ENCODE measurements at regions not wholly inside any gene's neighbourhood (a gene's known extent, or its start where the extent isn't known, plus 50 kb on each side); places are given as distances from the start of the nearest gene placed in this dataset.

DNA sequence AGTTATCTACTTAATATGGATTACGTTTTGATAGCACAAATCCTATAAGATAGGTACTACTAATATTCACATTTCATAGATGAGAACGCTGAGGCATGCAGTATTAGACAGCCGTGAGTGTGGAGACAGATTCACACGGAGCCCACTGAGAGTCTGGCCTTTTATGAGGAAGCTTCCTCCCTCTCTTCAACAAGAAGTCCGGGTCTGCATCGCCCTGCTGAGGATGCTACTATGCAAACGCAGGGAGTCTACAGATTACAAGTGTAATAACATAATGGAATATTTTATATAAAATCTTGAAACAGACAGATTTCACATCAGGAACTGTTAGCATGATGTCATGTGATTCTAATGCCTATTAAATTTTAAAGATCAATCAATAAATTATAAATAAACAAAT is 255.9 kb upstream of the GLI3 start:
- H3K9ac ChIP-seq (ENCODE audit: extremely low read depth, low read length, poor library complexity, severe bottlenecking), result peak overlapping the region; percentile 2
- no peak overlapping the region for H3K27ac Mint-ChIP-seq
- no peaks in the 10 kb centered on the region for H3K36me3 ChIP-seq (ENCODE audit: control insufficient read depth, insufficient read depth, low read length)
- peak overlapping the region; percentile 63 for H3K4me3 Mint-ChIP-seq
- H3K9me3 ChIP-seq (ENCODE audit: control insufficient read depth, low read length), result no peaks in the 10 kb centered on the region
- no peaks in the 10 kb centered on the region for H3K4me1 ChIP-seq (ENCODE audit: control insufficient read depth, insufficient read depth, low read length)
- peaks cover 5% of the 10 kb centered on the region for H3K4me1 Mint-ChIP-seq
- TF ChIP-seq, protein P1, sequence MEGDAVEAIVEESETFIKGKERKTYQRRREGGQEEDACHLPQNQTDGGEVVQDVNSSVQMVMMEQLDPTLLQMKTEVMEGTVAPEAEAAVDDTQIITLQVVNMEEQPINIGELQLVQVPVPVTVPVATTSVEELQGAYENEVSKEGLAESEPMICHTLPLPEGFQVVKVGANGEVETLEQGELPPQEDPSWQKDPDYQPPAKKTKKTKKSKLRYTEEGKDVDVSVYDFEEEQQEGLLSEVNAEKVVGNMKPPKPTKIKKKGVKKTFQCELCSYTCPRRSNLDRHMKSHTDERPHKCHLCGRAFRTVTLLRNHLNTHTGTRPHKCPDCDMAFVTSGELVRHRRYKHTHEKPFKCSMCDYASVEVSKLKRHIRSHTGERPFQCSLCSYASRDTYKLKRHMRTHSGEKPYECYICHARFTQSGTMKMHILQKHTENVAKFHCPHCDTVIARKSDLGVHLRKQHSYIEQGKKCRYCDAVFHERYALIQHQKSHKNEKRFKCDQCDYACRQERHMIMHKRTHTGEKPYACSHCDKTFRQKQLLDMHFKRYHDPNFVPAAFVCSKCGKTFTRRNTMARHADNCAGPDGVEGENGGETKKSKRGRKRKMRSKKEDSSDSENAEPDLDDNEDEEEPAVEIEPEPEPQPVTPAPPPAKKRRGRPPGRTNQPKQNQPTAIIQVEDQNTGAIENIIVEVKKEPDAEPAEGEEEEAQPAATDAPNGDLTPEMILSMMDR (conservative IDR thresholded peaks at IDR 0.05), result no peak
- H3K9me3 Mint-ChIP-seq, result no peaks in the 10 kb centered on the region
- H3K27me3 Mint-ChIP-seq (ENCODE audit: insufficient read depth), result peaks cover 26% of the 10 kb centered on the region
- 75 to 79% methylated on average over 4 to 5 of the region's 7 CpGs for WGBS, 2 experiments (ENCODE audit: insufficient coverage in 1 of 2, insufficient read length in 1 of 2)
- no peaks in the 10 kb centered on the region for H3K36me3 Mint-ChIP-seq (ENCODE audit: low read depth)
- peak overlapping the region; percentile 71 for H3K4me3 ChIP-seq (ENCODE audit: low read length)
- no peak for DNase-seq
- H3K27me3 ChIP-seq (ENCODE audit: control insufficient read depth, insufficient read depth, low read length, poor library complexity, severe bottlenecking), result peaks cover 24% of the 10 kb centered on the region
- H3K27ac ChIP-seq (ENCODE audit: low read depth, low read length), result no peak overlapping the region

DNA sequence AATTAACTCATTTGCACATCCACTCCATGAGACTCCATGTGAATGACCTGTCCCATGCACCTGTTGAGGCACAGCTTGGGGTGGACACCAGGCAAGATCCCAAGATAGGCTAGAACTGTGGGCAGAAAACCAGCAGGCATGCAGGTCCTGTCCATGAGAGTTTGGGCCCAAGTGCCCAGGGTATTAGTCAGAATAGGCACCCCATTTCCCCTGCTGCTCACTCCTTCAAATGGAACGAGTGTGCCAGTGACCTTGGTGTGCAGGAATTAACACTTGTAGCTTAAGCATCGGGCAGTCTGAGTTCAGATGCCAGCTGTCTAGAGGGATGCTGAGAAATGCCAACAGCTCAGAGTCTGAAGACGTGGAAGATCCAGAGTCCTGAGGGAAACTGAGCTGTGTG is 254.1 kb upstream of the GLI3 start:
- no peaks in the 10 kb centered on the region for H3K9me3 Mint-ChIP-seq
- Histone ChIP-seq H3K9ac (ENCODE audit: extremely low read depth, low read length, poor library complexity, severe bottlenecking) (no peak overlapping the region), H3K9me3 (ENCODE audit: control insufficient read depth, low read length) (no peaks in the 10 kb centered on the region), H3K27ac (ENCODE audit: low read depth, low read length) (no peak overlapping the region), H3K4me1 (ENCODE audit: control insufficient read depth, insufficient read depth, low read length) (no peaks in the 10 kb centered on the region), H3K27me3 (ENCODE audit: control insufficient read depth, insufficient read depth, low read length, poor library complexity, severe bottlenecking) (peaks cover 24% of the 10 kb centered on the region), H3K36me3 (ENCODE audit: control insufficient read depth, insufficient read depth, low read length) (no peaks in the 10 kb centered on the region), H3K4me3 (ENCODE audit: low read length) (no peak overlapping the region)
- no peak overlapping the region for H3K4me3 Mint-ChIP-seq
- no peak overlapping the region for H3K27ac Mint-ChIP-seq
- WGBS, 2 experiments (ENCODE audit: insufficient coverage in 1 of 2, insufficient read length in 1 of 2), result 69 to 86% methylated on average over 3 of the region's 3 CpGs
- H3K4me1 Mint-ChIP-seq, result peaks cover 5% of the 10 kb centered on the region
- H3K27me3 Mint-ChIP-seq (ENCODE audit: insufficient read depth), result peaks cover 26% of the 10 kb centered on the region
- TF ChIP-seq, protein P1 (conservative IDR thresholded peaks at IDR 0.05), result no peak
- no peaks in the 10 kb centered on the region for H3K36me3 Mint-ChIP-seq (ENCODE audit: low read depth)
- DNase-seq, result no peak

DNA sequence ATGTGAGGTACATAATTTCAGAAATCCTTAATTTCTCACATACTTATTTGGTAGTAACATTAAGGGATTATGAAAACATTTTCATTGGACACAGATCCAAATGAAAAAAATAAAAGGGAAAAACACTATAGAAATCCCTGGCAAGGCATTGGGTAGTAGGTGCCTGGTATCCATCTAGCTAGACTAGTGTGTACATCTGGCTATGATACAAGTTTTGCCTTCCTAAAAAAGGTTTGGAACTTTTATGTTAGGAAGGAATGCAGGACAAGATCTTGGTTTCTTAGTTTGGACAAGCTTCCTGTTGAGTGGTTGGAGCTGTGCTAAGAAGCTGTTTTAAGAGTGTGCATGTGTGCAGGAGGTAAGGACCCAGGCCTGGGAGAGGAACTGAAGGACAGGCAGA is 252.3 kb upstream of the GLI3 start:
- H3K27me3 Mint-ChIP-seq (ENCODE audit: insufficient read depth), result peaks cover 20% of the 10 kb centered on the region
- Histone ChIP-seq H3K9ac (ENCODE audit: extremely low read depth, low read length, poor library complexity, severe bottlenecking) (no peak overlapping the region), H3K27ac (ENCODE audit: low read depth, low read length) (no peak overlapping the region), H3K4me3 (ENCODE audit: low read length) (no peak overlapping the region), H3K36me3 (ENCODE audit: control insufficient read depth, insufficient read depth, low read length) (no peaks in the 10 kb centered on the region), H3K27me3 (ENCODE audit: control insufficient read depth, insufficient read depth, low read length, poor library complexity, severe bottlenecking) (peaks cover 20% of the 10 kb centered on the region), H3K4me1 (ENCODE audit: control insufficient read depth, insufficient read depth, low read length) (no peaks in the 10 kb centered on the region), H3K9me3 (ENCODE audit: control insufficient read depth, low read length) (no peaks in the 10 kb centered on the region)
- H3K4me1 Mint-ChIP-seq, result peaks cover 5% of the 10 kb centered on the region
- DNase-seq, result no peak
- no peak overlapping the region for H3K4me3 Mint-ChIP-seq
- no peaks in the 10 kb centered on the region for H3K9me3 Mint-ChIP-seq
- TF ChIP-seq, protein P1 (conservative IDR thresholded peaks at IDR 0.05), result no peak
- H3K36me3 Mint-ChIP-seq (ENCODE audit: low read depth), result no peaks in the 10 kb centered on the region
- H3K27ac Mint-ChIP-seq, result no peak overlapping the region

Measured in endodermal cell (in vitro differentiated cells).